Osteoblast (primary cell): ENCODE measurements at regions not wholly inside any gene's neighbourhood (a gene's known extent, or its start where the extent isn't known, plus 50 kb on each side); places are given as distances from the start of the nearest gene placed in this dataset.

Source experiments
- DNase-seq: peaks from one replicate; pipeline ENCODE4 v3.0.0; 2011; ENCODE audit warnings: low spot score, mixed read lengths; ENCODE audit not compliant: insufficient read length; ENCODE audit errors: missing footprints
- H2AFZ ChIP-seq: 2 replicates; pipeline ENCODE4 v1.6.0; 2011; ENCODE audit warnings: mild to moderate bottlenecking, low read length
- H3K27ac ChIP-seq: 2 replicates; pipeline ENCODE4 v1.5.1; 2011; ENCODE audit warnings: mild to moderate bottlenecking, low read depth, low read length, moderate library complexity
- H3K27me3 ChIP-seq: 2 replicates; pipeline ENCODE4 v1.6.0; 2012; ENCODE audit warnings: mild to moderate bottlenecking, control low read depth, inconsistent platforms, low read length, moderate library complexity; ENCODE audit not compliant: insufficient read depth
- H3K36me3 ChIP-seq: 2 replicates; pipeline ENCODE4 v1.5.1; 2011; ENCODE audit warnings: mild to moderate bottlenecking, low read length, control low read depth, moderate library complexity; ENCODE audit not compliant: insufficient read depth
- H3K4me1 ChIP-seq: 2 replicates; pipeline ENCODE4 v1.5.1; 2011; ENCODE audit warnings: mild to moderate bottlenecking, low read length, control low read depth, moderate library complexity; ENCODE audit not compliant: insufficient read depth
- H3K4me2 ChIP-seq: 2 replicates; pipeline ENCODE4 v1.6.0; 2011; ENCODE audit warnings: mild to moderate bottlenecking, low read length; ENCODE audit not compliant: insufficient read depth
- H3K4me3 ChIP-seq: fragments of 200-600 bp; sonication (generic); 3 replicates; pipeline ENCODE4 v1.5.1; 2012; ENCODE audit warnings: mild to moderate bottlenecking, low read length, inconsistent platforms; ENCODE audit not compliant: insufficient read depth
- H3K79me2 ChIP-seq: 2 replicates; pipeline ENCODE4 v1.6.0; 2012; ENCODE audit warnings: mild to moderate bottlenecking, low read length, control low read depth, inconsistent platforms; ENCODE audit not compliant: insufficient read depth
- H3K9me3 ChIP-seq: 2 replicates; pipeline ENCODE4 v1.5.1; 2011; ENCODE audit warnings: low read depth, low read length, control low read depth
- H4K20me1 ChIP-seq: 2 replicates; pipeline ENCODE4 v1.6.0; 2012; ENCODE audit warnings: mild to moderate bottlenecking, low read length, control low read depth; ENCODE audit not compliant: insufficient read depth
- CTCF ChIP-seq: IDR thresholded peaks from 2 replicates; pipeline ENCODE4 v1.5.1; 2011; ENCODE audit warnings: mild to moderate bottlenecking, low read depth, low read length, moderate library complexity; ENCODE audit errors: extremely low read depth

GRCh38 chr22:26740253-26740652 lies 82.9 kb downstream of the MIAT start:
- H2AFZ ChIP-seq, result peak overlapping the region; percentile 58
- no peaks in the 10 kb centered on the region for H4K20me1 ChIP-seq
- H3K36me3 ChIP-seq, result no peaks in the 10 kb centered on the region
- no peaks in the 10 kb centered on the region for H3K27me3 ChIP-seq
- H3K9me3 ChIP-seq, result no peaks in the 10 kb centered on the region
- H3K4me2 ChIP-seq, result no peak overlapping the region
- H3K79me2 ChIP-seq, result no peaks in the 10 kb centered on the region
- no peak for DNase-seq
- H3K4me1 ChIP-seq, result peaks cover 10% of the 10 kb centered on the region
- H3K4me3 ChIP-seq, result no peak overlapping the region
- no peak for TF ChIP-seq CTCF
- H3K27ac ChIP-seq, result no peak overlapping the region

- Histone ChIP-seq H3K9me3 (no peaks in the 10 kb centered on the region), H3K27ac (no peak overlapping the region), H3K4me3 (no peak overlapping the region), H3K4me1 (no peaks in the 10 kb centered on the region), H2AFZ (no peak overlapping the region), H3K36me3 (no peaks in the 10 kb centered on the region), H4K20me1 (no peaks in the 10 kb centered on the region), H3K27me3 (no peaks in the 10 kb centered on the region), H3K79me2 (no peaks in the 10 kb centered on the region), H3K4me2 (no peak overlapping the region)
- TF ChIP-seq CTCF, result no peak
- DNase-seq, result no peak
These were observed 85.8 kb downstream of the MIAT start for GRCh38 chr22:26743149-26743548.

GRCh38 chr22:26744892-26745808 lies 87.8 kb downstream of the MIAT start:
- Histone ChIP-seq H3K4me3 (no peak overlapping the region), H3K9me3 (no peaks in the 10 kb centered on the region), H3K79me2 (no peaks in the 10 kb centered on the region), H3K4me2 (no peak overlapping the region), H2AFZ (no peak overlapping the region), H4K20me1 (no peaks in the 10 kb centered on the region), H3K27me3 (no peaks in the 10 kb centered on the region), H3K36me3 (no peaks in the 10 kb centered on the region), H3K4me1 (no peaks in the 10 kb centered on the region), H3K27ac (no peak overlapping the region)
- no peak for TF ChIP-seq CTCF
- DNase-seq, result no peak

- Histone ChIP-seq H3K27ac (no peak overlapping the region), H3K4me3 (no peak overlapping the region), H3K4me1 (no peaks in the 10 kb centered on the region), H4K20me1 (no peaks in the 10 kb centered on the region), H3K4me2 (no peak overlapping the region), H2AFZ (no peak overlapping the region), H3K36me3 (no peaks in the 10 kb centered on the region), H3K27me3 (no peaks in the 10 kb centered on the region), H3K9me3 (no peaks in the 10 kb centered on the region), H3K79me2 (no peaks in the 10 kb centered on the region)
- DNase-seq, result no peak
- TF ChIP-seq CTCF, result no peak
These were observed 88.9 kb downstream of the MIAT start for GRCh38 chr22:26746311-26746710.
